ENCODE measurements at regions not wholly inside any gene's neighbourhood (a gene's known extent, or its start where the extent isn't known, plus 50 kb on each side); places are given as distances from the start of the nearest gene placed in this dataset.

GRCh38 chr1:165116732-165117131 is 239.8 kb downstream of the LMX1A start:
- no peak for TF ChIP-seq CTCF (CRISPR knock-in tag; IDR thresholded peaks at IDR 0.05)
- no peak for TF ChIP-seq PRDM10 (CRISPR knock-in tag; IDR thresholded peaks at IDR 0.05; ENCODE audit: low read depth)
- TF ChIP-seq IRF2 (CRISPR knock-in tag; IDR thresholded peaks at IDR 0.05) = no peak
- TF ChIP-seq MAZ (IDR thresholded peaks at IDR 0.05; ENCODE audit: borderline replicate concordance, low read depth, low read length) = no peak
- no peak for TF ChIP-seq MAZ (CRISPR knock-in tag; IDR thresholded peaks at IDR 0.05; ENCODE audit: low read depth)
- no peak for TF ChIP-seq GTF2F1 (IDR thresholded peaks at IDR 0.05; ENCODE audit: low read length)
- no peak for TF ChIP-seq HDAC6 (IDR thresholded peaks at IDR 0.05; ENCODE audit: low read depth, low read length)
- TF ChIP-seq ARID2 (CRISPR knock-in tag; IDR thresholded peaks at IDR 0.05; ENCODE audit: borderline replicate concordance) = no peak
- TF ChIP-seq MED13 (CRISPR knock-in tag; IDR thresholded peaks at IDR 0.05) = no peak
- no peak for TF ChIP-seq ZSCAN12 (CRISPR knock-in tag; IDR thresholded peaks at IDR 0.05)
- no peak for TF ChIP-seq ZSCAN30 (CRISPR knock-in tag; IDR thresholded peaks at IDR 0.05)
